ENCODE measurements at regions not wholly inside any gene's neighbourhood (a gene's known extent, or its start where the extent isn't known, plus 50 kb on each side); places are given as distances from the start of the nearest gene placed in this dataset.
"Not testable (repeated sequence)": the region's sequence is repeated elsewhere in the genome, so short reads cannot be mapped to it uniquely, and the experiment has no call there.

DNA sequence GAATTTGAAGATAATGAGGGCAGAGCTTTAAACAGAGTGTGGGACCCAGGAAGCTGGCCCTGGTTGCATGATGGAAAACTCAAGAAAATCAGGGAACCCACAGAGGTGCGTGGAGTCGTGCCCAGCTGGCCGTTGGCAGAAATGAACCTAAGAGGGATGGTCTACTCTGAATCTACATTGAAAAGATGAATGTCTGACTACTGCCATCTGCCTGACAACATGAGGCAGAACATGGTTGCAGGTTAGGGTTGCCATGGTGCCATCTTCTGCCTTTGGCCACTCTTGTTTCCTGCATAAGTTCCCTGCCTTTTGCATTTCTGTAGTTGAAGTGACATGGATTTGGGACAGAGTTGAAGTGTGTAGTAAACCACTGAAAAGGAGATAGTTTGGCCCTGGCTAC lies 138.5 kb upstream of the COBL start:
- H3K36me3 Mint-ChIP-seq (ENCODE audit: insufficient read depth): no peaks in the 10 kb centered on the region
- H3K27me3 Mint-ChIP-seq: no peaks in the 10 kb centered on the region
- H3K4me1 Mint-ChIP-seq: no peaks in the 10 kb centered on the region
- H3K4me3 Mint-ChIP-seq: no peak overlapping the region
- H3K9me3 Mint-ChIP-seq: peaks cover 6% of the 10 kb centered on the region
- ATAC-seq (replicated peaks; ENCODE audit: extremely low read depth, poor library complexity, severe bottlenecking) (no peak), DNase-seq (ENCODE audit: low spot score in 2 of 2) (no peak)
- no peak overlapping the region for H3K27ac Mint-ChIP-seq (ENCODE audit: low read depth)

DNA sequence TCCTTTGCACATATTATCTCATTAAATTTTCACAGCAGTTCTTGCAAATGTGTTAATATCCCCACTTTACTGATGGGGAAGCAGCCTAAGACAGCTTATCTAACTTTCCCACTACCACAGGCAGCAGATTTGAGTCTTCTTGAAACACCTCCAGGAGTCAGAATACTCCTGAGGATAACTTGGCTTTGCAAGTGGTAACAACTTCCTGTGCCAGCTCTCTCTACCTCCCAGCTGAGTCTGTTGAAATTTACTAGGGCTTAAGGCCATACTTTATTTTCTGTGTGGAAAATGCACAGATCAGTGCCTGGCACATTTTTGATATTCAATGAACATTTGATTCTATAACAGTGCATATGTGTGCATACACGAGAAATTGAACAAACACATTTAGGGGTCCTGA lies 136.1 kb upstream of the COBL start:
- Mint-ChIP-seq H3K27me3 (no peaks in the 10 kb centered on the region), H3K36me3 (ENCODE audit: insufficient read depth) (no peaks in the 10 kb centered on the region), H3K4me3 (no peak overlapping the region), H3K4me1 (no peaks in the 10 kb centered on the region), H3K9me3 (peaks cover 6% of the 10 kb centered on the region), H3K27ac (ENCODE audit: low read depth) (no peak overlapping the region)
- DNase-seq (ENCODE audit: low spot score in 2 of 2): no peak
- ATAC-seq (replicated peaks; ENCODE audit: extremely low read depth, poor library complexity, severe bottlenecking): no peak

- Mint-ChIP-seq H3K36me3 (ENCODE audit: insufficient read depth) (no peaks in the 10 kb centered on the region), H3K4me3 (no peak overlapping the region), H3K9me3 (peaks cover 6% of the 10 kb centered on the region), H3K27ac (ENCODE audit: low read depth) (no peak overlapping the region), H3K4me1 (no peaks in the 10 kb centered on the region), H3K27me3 (no peaks in the 10 kb centered on the region)
- ATAC-seq (replicated peaks; ENCODE audit: extremely low read depth, poor library complexity, severe bottlenecking) (no peak), DNase-seq (ENCODE audit: low spot score in 2 of 2) (no peak)
These were observed 135.3 kb upstream of the COBL start for GRCh38 chr7:51451751-51452476.

DNA sequence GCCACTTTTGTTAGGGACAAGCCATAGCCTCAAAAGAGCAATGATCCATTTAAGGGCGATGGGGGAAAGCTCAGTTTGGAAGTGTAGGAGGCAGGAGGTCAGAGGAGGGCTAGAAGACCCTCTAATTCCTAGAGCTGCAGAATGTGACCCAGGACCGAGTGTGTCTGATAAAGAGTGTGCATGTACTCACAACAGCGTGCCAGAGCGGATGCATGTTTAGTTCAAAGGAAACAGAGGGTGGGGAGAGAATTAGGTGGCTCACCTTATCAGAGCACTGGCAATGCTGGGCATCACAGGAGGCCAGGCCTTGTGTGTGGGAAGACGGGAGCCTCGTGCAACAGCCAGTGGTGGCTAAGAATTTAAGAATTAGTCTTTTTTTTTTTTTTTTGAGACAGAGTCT lies 133.9 kb upstream of the COBL start:
- no peaks in the 10 kb centered on the region for H3K4me1 Mint-ChIP-seq
- no peak for ATAC-seq (replicated peaks; ENCODE audit: extremely low read depth, poor library complexity, severe bottlenecking)
- peaks cover 6% of the 10 kb centered on the region for H3K9me3 Mint-ChIP-seq
- H3K36me3 Mint-ChIP-seq (ENCODE audit: insufficient read depth): no peaks in the 10 kb centered on the region
- no peak for DNase-seq (ENCODE audit: low spot score in 2 of 2)
- H3K27me3 Mint-ChIP-seq: no peaks in the 10 kb centered on the region
- no peak overlapping the region for H3K4me3 Mint-ChIP-seq
- no peak overlapping the region for H3K27ac Mint-ChIP-seq (ENCODE audit: low read depth)

- H3K36me3 Mint-ChIP-seq (ENCODE audit: insufficient read depth): no peaks in the 10 kb centered on the region
- ATAC-seq (replicated peaks; ENCODE audit: extremely low read depth, poor library complexity, severe bottlenecking): no peak
- H3K4me1 Mint-ChIP-seq: no peaks in the 10 kb centered on the region
- no peak overlapping the region for H3K27ac Mint-ChIP-seq (ENCODE audit: low read depth)
- H3K27me3 Mint-ChIP-seq: no peaks in the 10 kb centered on the region
- DNase-seq (ENCODE audit: low spot score in 2 of 2): no peak
- H3K4me3 Mint-ChIP-seq: no peak overlapping the region
- H3K9me3 Mint-ChIP-seq: peaks cover 20% of the 10 kb centered on the region
These were observed 130.2 kb upstream of the COBL start for GRCh38 chr7:51446785-51447184.

GRCh38 chr7:51446356-51446755 lies 129.7 kb upstream of the COBL start:
- Mint-ChIP-seq H3K4me3 (no peak overlapping the region), H3K27ac (ENCODE audit: low read depth) (no peak overlapping the region)
- no peak for ATAC-seq (replicated peaks; ENCODE audit: extremely low read depth, poor library complexity, severe bottlenecking)

GRCh38 chr7:51444936-51445335 lies 128.3 kb upstream of the COBL start:
- Mint-ChIP-seq H3K4me3 (no peak overlapping the region), H3K9me3 (peaks cover 14% of the 10 kb centered on the region), H3K4me1 (no peaks in the 10 kb centered on the region), H3K36me3 (ENCODE audit: insufficient read depth) (no peaks in the 10 kb centered on the region), H3K27me3 (no peaks in the 10 kb centered on the region), H3K27ac (ENCODE audit: low read depth) (no peak overlapping the region)
- no peak for DNase-seq (ENCODE audit: low spot score in 2 of 2)
- no peak for ATAC-seq (replicated peaks; ENCODE audit: extremely low read depth, poor library complexity, severe bottlenecking)

More at GRCh38 chr7:51446356-51446755, 129.7 kb upstream of the COBL start:
- Mint-ChIP-seq H3K36me3 (ENCODE audit: insufficient read depth) (no peaks in the 10 kb centered on the region), H3K9me3 (peaks cover 20% of the 10 kb centered on the region), H3K27me3 (no peaks in the 10 kb centered on the region), H3K4me1 (no peaks in the 10 kb centered on the region)
- no peak for DNase-seq (ENCODE audit: low spot score in 2 of 2)

GRCh38 chr7:51430480-51431086 lies 114.0 kb upstream of the COBL start:
- Mint-ChIP-seq H3K9me3 (no peaks in the 10 kb centered on the region), H3K36me3 (ENCODE audit: insufficient read depth) (no peaks in the 10 kb centered on the region), H3K27ac (ENCODE audit: low read depth) (no peak overlapping the region), H3K4me1 (no peaks in the 10 kb centered on the region), H3K27me3 (peaks cover 8% of the 10 kb centered on the region), H3K4me3 (no peak overlapping the region)
- ATAC-seq (replicated peaks; ENCODE audit: extremely low read depth, poor library complexity, severe bottlenecking) (no peak), DNase-seq (ENCODE audit: low spot score in 2 of 2) (no peak)

GRCh38 chr7:51428217-51428887 lies 111.7 kb upstream of the COBL start:
- no peak overlapping the region for H3K4me3 Mint-ChIP-seq

DNA sequence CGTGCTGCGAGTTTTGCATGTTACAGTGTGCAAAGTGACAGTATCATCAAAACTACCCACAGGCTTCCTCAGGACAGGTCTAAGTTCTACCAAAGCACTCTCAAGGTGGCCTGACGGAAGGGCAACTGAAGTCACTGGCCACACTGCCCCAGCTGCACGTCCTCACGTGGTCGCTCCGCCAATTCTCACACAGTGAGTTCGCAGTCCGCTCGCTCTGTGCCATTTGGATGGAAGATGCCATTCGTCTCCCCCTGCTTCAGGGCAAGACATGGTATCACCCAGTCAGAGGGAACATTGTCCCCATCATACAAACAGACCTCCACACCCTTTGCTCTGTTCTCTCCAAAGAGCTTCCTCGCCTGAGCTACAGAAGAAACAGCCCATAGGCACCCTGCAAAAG lies 109.6 kb upstream of the COBL start:
- no peaks in the 10 kb centered on the region for H3K4me1 Mint-ChIP-seq
- no peak for ATAC-seq (replicated peaks; ENCODE audit: extremely low read depth, poor library complexity, severe bottlenecking)
- no peak for DNase-seq (ENCODE audit: low spot score in 2 of 2)
- H3K4me3 Mint-ChIP-seq: no peak overlapping the region
- peaks cover 8% of the 10 kb centered on the region for H3K27me3 Mint-ChIP-seq
- H3K36me3 Mint-ChIP-seq (ENCODE audit: insufficient read depth): no peaks in the 10 kb centered on the region
- H3K27ac Mint-ChIP-seq (ENCODE audit: low read depth): no peak overlapping the region
- no peaks in the 10 kb centered on the region for H3K9me3 Mint-ChIP-seq

More at GRCh38 chr7:51428217-51428887, 111.7 kb upstream of the COBL start:
- ATAC-seq (replicated peaks; ENCODE audit: extremely low read depth, poor library complexity, severe bottlenecking) (no peak), DNase-seq (ENCODE audit: low spot score in 2 of 2) (no peak)
- peaks cover 8% of the 10 kb centered on the region for H3K27me3 Mint-ChIP-seq
- no peak overlapping the region for H3K27ac Mint-ChIP-seq (ENCODE audit: low read depth)
- no peaks in the 10 kb centered on the region for H3K36me3 Mint-ChIP-seq (ENCODE audit: insufficient read depth)
- no peaks in the 10 kb centered on the region for H3K4me1 Mint-ChIP-seq
- H3K9me3 Mint-ChIP-seq: no peaks in the 10 kb centered on the region

- not testable (repeated sequence) for H3K9me3 Mint-ChIP-seq; H3K4me3 Mint-ChIP-seq; DNase-seq (ENCODE audit: low spot score in 2 of 2); H3K27me3 Mint-ChIP-seq; H3K4me1 Mint-ChIP-seq; ATAC-seq (replicated peaks; ENCODE audit: extremely low read depth, poor library complexity, severe bottlenecking); H3K36me3 Mint-ChIP-seq (ENCODE audit: insufficient read depth); H3K27ac Mint-ChIP-seq (ENCODE audit: low read depth)
These were observed 93.3 kb upstream of the COBL start for GRCh38 chr7:51409934-51410333.

DNA sequence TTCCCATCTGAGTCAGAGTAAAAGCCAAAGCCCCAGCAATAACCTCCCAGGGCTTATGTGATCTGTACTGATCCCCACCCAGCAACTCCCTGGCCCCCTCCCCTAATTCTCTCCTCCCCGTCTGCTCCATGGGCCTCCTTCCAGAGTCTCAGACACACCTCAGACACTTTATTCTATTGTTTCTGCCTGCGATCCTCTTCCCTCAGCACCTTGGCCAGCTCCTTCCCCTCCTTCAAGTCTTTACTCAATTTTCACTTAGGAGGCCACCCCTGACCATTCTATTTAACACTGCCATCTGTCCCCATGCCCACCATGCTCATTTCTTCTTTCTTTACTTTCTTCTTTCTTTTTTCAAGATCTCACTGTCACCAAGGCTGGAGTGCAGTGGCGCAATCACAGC lies 81.0 kb upstream of the COBL start:
- H3K9me3 Mint-ChIP-seq; H3K4me3 Mint-ChIP-seq; DNase-seq (ENCODE audit: low spot score in 2 of 2); H3K27me3 Mint-ChIP-seq; ATAC-seq (replicated peaks; ENCODE audit: extremely low read depth, poor library complexity, severe bottlenecking); H3K36me3 Mint-ChIP-seq (ENCODE audit: insufficient read depth); H3K4me1 Mint-ChIP-seq; H3K27ac Mint-ChIP-seq (ENCODE audit: low read depth): not testable (repeated sequence)

DNA sequence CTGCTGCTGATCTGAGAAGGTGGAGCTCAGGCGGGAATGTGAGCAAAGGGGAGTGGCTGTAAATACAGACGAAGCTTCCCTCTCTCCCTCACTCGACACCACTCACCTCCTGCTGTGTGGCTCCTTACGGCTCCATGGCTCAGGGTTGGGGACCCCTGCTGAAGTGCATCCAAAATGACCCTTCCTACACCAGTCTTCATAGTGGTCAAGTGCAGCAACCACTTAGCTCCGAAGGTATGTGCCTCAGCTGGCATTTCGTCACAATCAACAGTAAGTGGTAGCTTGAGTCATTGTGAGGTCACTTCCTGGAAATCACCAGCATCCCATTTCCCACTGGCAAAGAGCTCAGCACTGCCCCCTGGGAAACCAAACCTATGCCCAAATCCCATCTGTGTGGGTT lies 76.4 kb upstream of the COBL start:
- not testable (repeated sequence) for H3K27me3 Mint-ChIP-seq; H3K4me1 Mint-ChIP-seq; ATAC-seq (replicated peaks; ENCODE audit: extremely low read depth, poor library complexity, severe bottlenecking); H3K4me3 Mint-ChIP-seq; H3K36me3 Mint-ChIP-seq (ENCODE audit: insufficient read depth); H3K9me3 Mint-ChIP-seq; DNase-seq (ENCODE audit: low spot score in 2 of 2); H3K27ac Mint-ChIP-seq (ENCODE audit: low read depth)

All from central memory CD8-positive, alpha-beta T cell (primary cell).